ENCODE measurements at regions not wholly inside any gene's neighbourhood (a gene's known extent, or its start where the extent isn't known, plus 50 kb on each side); places are given as distances from the start of the nearest gene placed in this dataset.

DNA sequence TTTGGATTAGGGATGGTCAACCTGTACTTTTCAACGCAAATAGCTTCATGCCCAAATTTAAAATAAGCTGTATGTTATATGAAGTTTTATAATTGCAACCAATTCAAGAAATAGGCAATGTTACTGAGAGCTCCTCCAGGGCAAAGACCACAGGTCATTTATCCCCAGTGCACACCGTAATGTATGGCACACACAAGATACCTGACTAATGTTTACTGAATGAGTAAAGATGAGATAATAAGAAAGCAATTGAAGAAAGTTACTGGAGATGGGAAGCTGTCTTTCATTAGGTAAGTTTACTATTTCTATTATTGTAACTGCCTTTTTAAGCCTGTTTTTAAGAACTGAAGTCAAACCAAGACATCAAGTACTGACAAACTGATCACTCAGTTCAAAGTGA is 184.5 kb upstream of the VRK2 start:
- DNase-seq = no peak

DNA sequence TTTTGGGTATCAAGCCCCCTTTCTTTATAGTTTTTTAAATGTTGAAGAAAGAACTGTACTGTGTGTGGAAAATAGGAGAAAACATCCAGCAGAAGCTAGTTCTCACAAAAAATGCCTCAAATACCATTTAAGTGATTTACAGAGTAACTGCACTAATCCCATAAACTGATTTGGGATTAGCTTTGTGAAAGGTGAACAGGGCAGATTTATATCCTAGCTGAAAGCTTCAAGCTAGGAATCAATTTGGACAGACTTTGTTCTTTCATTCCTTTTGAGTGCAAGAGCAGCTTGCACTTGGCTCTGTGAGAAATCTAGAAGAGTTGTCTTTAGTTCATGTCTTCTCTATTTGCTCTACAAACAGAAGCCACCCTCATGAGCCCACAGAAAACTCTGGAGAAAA is 183.9 kb upstream of the VRK2 start:
- no peak for DNase-seq

- DNase-seq = no peak
Observed at GRCh38 chr2:57864926-57865325, 181.7 kb upstream of the VRK2 start.

DNA sequence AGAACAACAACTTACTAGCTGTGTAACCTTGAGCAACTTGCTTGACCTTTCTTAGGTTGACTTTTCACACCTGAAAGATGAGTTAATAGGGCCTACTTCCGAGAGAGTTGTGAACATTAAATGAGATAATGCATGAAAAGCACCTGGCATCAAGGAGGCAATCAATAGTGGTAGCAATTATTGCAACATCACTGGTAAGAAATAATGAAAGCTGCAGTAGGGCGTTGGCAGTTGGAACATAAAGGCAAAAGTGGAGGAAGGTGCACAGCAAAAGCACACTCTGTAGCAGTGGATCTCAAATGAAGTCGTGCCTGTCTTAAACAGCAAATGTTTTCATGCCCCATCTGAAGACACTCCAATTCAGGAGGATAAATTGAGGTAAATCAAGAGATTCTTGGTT is 178.9 kb upstream of the VRK2 start:
- DNase-seq = no peak

DNA sequence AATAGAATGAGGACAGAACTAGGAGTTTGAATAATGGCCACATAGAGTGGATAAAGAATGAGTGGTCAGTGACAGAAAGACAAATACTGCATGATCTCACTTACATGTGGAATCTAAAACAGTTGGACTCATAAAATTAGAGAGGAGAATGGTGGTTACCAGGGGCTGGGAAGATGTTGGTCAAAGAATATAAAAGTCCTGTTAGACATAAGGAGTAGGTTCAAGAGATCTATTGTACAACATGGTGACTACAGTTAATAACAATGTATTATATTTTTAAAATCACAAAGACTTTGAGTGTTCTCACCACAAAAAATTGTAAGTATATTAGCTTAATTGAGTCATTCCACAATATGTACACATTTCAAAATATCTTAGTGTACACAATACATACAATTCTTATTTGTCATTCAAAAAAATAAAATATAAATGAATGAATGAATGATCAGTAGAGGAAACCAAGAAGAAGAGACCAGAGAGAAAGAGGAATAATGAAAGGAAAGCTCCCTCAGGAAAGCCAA is 177.9 kb upstream of the VRK2 start:
- no peak for DNase-seq

DNA sequence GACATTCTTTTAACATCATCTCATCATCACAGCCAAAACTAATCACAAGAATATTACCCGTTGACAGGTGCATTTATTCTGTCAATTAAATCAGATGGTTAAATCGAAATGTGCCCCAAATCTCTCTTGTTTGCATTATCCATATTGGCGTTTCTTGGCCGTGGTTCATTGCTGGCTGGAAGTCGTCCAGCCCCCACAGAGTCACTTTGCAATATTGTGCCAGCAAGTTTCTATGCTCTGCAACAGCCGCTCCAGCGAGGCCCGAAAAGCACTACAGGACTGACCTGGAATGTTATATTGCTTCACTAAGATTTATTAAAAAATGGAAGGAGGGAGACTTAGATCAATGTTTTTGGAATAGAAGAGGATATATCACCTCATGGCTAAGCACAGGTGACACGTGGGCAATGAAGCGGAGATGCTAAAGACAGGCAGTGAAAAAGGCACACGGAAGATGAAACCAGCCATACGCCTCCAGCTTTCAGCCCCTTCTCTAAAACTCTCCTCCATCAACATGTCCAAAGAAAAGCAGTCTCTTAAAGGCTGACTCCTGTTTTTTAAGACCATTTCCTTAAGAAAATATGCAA is 176.8 kb upstream of the VRK2 start:
- DNase-seq = no peak

DNA sequence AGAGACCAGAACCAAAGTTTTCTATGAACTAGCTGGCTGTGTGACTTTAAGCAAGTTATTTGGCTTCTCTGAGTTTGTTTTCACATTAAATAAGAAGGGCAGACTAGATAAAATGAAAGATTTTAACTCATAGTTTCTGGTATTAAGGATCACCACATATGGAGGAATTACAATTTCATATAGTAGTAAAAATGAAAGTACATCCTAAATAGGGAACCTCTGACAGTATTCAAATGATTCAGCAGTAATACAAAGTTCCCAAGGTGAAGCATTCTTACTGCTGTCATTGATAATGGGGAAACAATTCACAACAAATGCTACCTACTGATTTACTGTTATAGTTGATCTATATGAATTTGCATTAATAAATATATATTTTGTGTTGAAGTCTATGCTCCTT is 170.3 kb upstream of the VRK2 start:
- no peak for DNase-seq

GRCh38 chr2:57877811-57878170 is 168.8 kb upstream of the VRK2 start:
- DNase-seq = no peak

GRCh38 chr2:57878171-57878865 is 168.3 kb upstream of the VRK2 start:
- DNase-seq = no peak

DNA sequence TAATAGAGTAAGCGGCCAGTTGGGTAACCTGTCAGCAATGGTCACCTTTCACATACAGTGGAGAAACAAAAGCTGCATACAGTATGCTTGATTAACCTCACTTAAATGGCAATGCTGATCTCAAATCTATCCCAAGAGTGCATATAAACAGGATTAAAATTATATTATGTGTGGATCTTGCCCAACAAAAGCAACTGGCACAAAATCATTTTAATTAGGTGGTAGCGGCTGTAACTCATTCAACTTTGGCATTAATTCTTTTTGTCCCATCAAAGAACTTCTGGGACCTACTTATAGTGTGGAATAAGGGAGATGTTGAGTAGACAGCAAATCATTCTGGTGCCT is 167.8 kb upstream of the VRK2 start:
- no peak for DNase-seq

- no peak for DNase-seq
Observed at GRCh38 chr2:57880446-57880845, 166.2 kb upstream of the VRK2 start.

DNA sequence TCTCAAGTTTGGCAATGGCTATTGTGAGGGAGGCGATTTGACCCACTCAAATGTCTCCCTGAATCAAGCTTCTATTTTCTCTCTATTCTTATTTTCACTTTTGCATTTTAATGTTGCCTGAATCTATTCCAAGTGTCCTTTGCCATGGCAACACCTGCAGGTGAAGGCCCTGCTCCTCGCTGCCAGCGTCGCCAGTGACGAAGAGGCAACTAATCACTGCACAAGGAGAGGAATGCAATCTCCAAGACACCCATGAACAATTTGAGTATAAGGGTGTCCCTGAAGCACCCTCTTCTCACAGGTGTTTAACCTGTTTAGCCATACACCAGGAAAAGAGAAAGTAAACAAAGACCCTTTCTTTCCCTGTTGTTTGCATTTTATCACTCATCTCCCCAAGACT is 165.6 kb upstream of the VRK2 start:
- no peak for DNase-seq

DNA sequence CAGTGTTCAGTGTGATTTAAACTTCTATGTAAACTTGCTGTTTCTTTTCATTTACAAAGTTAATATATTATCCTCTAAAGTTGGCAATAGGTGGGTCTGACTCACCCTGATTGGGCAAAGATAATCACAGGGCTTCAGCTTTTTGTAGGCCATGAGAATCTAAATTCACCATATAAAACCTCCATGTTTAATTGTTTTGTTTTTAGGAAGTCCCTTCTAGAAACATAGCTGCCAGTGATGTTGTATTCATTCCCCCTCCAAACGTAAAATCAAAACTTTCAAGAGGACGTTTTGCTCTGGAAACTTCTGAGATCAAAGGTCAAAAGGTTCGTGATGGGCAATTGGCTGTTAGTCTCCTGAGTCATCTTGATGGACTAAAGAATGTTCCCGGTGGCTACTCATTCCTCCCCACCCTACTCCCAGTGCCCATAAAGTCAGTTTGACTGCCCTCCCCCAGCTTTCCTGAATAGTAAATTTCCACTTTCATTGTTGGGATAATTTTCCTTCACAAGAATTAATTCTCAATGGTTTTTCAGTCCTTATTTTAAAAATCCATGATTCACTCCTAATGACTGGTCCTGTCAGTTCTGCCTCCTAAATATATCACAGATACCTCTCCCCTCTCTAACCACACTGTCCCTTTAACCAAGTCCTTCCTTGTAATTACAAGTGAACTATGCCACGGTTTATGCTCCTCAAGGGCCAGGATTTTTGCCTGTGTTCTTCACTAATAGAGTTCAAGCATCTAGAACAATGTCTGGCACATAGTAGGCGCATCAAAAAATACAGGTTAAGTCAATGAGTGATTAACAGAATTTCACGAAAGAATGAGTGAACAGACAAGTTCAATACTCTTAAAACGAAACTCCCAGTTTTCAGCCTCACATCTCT is 164.4 kb upstream of the VRK2 start:
- DNase-seq = no peak

DNA sequence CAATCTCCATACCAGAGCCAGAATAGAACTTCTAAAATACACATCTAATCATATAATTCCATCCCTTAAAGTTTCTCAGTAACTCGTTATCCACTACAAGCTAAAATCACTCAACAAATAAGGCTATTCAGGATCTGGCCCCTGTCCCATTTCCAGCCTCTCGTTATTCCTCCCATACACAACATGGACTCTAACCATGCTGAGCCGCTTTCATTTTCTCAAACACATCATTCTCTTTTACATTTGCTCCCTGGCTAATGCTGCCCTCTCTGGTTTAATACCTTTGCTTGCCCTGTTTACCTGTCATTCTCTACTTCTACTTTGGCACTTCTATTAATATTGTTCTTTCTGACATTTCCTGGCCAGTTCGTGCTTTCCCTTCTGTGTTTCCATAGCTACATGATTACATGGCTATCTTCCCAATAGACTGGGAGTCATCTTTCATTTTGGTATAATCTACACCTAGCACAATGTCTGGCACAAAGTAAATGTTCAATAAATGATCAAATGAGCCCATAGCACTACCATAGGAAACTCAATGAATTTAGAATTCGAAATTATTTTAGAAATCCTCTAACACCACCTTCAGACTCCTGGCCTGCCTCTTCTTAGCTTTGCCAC is 163.6 kb upstream of the VRK2 start:
- no peak for DNase-seq

DNA sequence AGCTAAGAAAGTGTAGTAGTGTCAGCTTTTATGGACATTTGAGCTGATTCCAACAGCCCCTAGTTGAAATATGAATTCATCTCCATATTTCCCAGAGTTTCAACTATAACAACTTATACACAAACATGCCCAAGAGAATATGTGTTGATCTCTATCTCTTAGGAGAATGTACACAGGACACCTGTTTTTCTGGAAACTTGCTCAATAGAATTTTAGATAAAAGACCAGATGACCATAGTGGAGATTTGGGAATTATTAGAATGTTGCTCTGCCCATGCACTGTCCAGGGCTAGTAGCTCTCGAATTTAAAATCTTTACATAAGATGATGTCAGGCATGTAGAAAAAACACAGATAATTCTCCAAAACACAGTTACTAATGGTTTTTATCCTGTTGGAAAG is 162.3 kb upstream of the VRK2 start:
- no peak for DNase-seq

GRCh38 chr2:57885742-57886141 is 160.9 kb upstream of the VRK2 start:
- DNase-seq = no peak

DNA sequence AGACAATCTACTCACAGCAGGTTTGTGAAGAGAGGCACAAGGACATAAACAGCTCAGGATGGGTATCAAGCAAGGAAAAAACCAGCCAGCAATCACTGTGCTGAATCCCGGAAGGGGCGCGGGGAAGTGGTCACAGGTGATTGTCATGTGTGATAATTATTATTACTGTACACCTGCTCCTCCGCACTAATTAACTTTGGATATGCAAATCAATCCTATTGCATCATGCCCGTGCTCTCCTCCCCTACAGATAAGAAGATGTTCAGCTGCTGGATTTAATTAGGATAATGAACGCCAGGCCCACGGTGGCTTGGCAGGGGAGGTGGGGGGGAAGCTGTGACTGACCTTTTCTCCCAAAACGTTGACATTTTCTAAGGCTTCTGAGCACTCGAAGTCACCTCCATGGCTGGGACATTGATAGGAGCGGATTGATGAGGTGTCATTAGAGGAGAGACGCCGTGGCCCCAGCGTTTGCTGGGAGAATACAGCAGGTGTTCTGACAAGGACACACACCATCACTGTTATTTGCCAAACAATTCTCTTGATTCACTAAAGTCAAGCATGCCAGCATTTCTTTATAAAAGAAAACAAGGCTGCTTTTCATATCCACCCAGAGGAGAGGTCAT is 160.3 kb upstream of the VRK2 start:
- DNase-seq = no peak

- no peak for DNase-seq
Observed at GRCh38 chr2:57888463-57888862, 158.1 kb upstream of the VRK2 start.

- DNase-seq = no peak
Observed at GRCh38 chr2:57890464-57890863, 156.1 kb upstream of the VRK2 start.

GRCh38 chr2:57891086-57891712 is 155.4 kb upstream of the VRK2 start:
- DNase-seq = no peak

GRCh38 chr2:57892920-57893319 is 153.7 kb upstream of the VRK2 start:
- DNase-seq = no peak

DNA sequence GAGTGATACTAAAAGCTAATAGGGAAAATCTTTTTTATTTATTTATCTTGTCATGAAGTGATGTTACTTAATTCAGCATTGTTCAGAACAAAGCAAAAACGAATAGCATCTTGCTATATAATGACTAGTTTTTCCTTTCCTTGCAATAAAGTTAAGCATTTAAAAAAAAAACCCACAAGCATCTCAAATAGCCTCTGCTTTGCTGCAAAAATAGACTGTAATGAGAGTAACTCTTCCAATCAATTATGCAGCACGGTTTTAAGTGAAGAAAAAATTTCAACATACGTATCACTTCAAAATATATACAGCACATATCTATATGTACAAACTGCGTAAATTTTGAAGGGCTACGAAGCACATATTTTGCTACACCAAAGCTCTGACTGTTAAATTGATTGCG is 153.3 kb upstream of the VRK2 start:
- no peak for DNase-seq

- no peak for DNase-seq
Observed at GRCh38 chr2:57893786-57894185, 152.8 kb upstream of the VRK2 start.

Measured in right forelimb (tissue), 1 donor.